ENCODE measurements at regions not wholly inside any gene's neighbourhood (a gene's known extent, or its start where the extent isn't known, plus 50 kb on each side); places are given as distances from the start of the nearest gene placed in this dataset.

DNA sequence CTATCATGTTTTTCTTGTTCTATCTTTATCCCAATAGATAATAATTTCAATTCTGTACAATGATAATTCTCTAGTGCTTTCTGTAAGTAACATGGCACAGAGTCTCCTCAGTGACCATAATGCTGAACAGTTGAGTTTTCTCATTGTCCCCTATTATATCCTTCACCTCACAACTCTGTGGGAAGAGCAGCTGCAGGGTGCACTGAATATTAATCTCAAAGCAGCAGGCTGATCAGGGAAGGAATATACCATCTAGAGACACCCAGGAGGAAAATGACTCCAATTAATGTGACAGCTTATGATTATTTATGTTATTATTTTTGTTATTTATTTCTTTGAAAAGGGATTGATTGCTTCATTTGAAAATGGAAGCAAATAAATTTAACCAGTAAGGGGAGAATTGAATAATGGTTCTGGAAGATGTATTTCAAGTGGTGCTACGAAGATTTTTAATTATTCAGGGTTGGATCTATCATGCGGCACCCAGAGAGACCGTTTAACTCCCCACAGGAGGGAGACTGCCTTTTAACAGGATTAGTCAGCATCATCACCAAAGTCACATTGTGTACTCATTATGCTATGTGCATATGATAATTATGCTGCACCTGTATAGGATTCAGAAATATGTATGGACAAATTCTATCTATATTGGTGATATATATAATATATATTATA lies 1015.7 kb upstream of the GOT2 start:
- TF ChIP-seq POLR2A (IDR thresholded peaks at IDR 0.05), result no peak
- TF ChIP-seq, protein P1, sequence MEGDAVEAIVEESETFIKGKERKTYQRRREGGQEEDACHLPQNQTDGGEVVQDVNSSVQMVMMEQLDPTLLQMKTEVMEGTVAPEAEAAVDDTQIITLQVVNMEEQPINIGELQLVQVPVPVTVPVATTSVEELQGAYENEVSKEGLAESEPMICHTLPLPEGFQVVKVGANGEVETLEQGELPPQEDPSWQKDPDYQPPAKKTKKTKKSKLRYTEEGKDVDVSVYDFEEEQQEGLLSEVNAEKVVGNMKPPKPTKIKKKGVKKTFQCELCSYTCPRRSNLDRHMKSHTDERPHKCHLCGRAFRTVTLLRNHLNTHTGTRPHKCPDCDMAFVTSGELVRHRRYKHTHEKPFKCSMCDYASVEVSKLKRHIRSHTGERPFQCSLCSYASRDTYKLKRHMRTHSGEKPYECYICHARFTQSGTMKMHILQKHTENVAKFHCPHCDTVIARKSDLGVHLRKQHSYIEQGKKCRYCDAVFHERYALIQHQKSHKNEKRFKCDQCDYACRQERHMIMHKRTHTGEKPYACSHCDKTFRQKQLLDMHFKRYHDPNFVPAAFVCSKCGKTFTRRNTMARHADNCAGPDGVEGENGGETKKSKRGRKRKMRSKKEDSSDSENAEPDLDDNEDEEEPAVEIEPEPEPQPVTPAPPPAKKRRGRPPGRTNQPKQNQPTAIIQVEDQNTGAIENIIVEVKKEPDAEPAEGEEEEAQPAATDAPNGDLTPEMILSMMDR (IDR thresholded peaks at IDR 0.05), result no peak
- no peak overlapping the region for H3K4me3 ChIP-seq
- H3K27ac ChIP-seq, result no peak overlapping the region
- intact Hi-C loops (cut with DNase I; ENCODE audit: low total_unique reads), result no loop called here
- H3K36me3 ChIP-seq (ENCODE audit: low read depth, missing control alignments), result no peaks in the 10 kb centered on the region
- H3K9me3 ChIP-seq, result no peaks in the 10 kb centered on the region
- no peaks in the 10 kb centered on the region for H3K4me1 ChIP-seq
- 88 to 92% methylated on average over 3 of the region's 3 CpGs for WGBS, 2 donors
- no peak for DNase-seq
- H3K27me3 ChIP-seq, result no peaks in the 10 kb centered on the region

DNA sequence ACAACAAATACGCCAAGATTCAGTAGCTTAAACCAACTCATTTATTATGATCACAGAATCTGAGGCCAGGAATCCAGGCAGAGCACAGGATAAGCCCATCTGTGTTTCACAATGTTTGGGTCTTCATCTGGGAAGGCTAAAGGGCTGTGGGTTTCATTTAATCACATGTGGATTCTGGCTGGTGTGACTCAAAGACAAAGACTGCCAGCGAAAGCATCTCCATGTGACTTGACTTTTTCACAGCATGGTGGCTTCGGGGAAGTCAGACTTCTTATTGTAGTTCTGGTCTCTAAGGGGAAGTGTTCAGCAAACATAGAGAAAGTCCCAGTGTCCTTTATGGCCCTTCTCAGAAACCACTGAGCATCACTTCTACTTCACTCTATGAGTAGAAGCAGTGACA lies 1014.4 kb upstream of the GOT2 start:
- no peak for TF ChIP-seq POLR2A (IDR thresholded peaks at IDR 0.05)
- TF ChIP-seq, protein P1 (IDR thresholded peaks at IDR 0.05), result no peak
- no peak for DNase-seq
- Histone ChIP-seq H3K4me3 (no peak overlapping the region), H3K9me3 (no peaks in the 10 kb centered on the region), H3K27ac (no peak overlapping the region), H3K4me1 (no peaks in the 10 kb centered on the region), H3K36me3 (ENCODE audit: low read depth, missing control alignments) (no peaks in the 10 kb centered on the region), H3K27me3 (no peaks in the 10 kb centered on the region)
- intact Hi-C loops (cut with DNase I; ENCODE audit: low total_unique reads), result no loop called here
- WGBS, 2 donors, result 70 to 80% methylated on average over 3 of the region's 3 CpGs

DNA sequence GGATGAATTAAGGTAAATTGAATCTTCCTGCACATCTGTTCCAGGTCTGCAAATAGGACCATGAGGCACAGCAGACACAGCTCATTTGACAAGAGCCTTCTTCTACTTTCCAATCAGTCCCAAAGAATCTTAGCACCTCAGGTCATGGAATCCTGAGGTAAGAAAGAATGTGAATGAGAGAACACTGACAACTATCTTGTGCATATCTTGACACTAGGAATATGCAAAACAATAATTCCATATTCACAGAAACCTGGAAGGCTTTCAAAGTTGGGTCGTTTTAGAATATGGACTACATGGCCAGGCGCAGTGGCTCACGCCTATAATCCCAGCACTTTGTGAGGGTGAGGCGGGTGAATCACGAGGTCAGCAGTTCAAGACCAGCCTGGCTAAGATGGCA lies 1009.4 kb upstream of the GOT2 start:
- Histone ChIP-seq H3K27me3 (no peaks in the 10 kb centered on the region), H3K9me3 (no peaks in the 10 kb centered on the region), H3K4me3 (no peak overlapping the region), H3K36me3 (ENCODE audit: low read depth, missing control alignments) (no peaks in the 10 kb centered on the region), H3K4me1 (no peaks in the 10 kb centered on the region), H3K27ac (no peak overlapping the region)
- no peak for DNase-seq
- intact Hi-C loops (cut with DNase I; ENCODE audit: low total_unique reads), result no loop called here
- TF ChIP-seq, protein P1 (IDR thresholded peaks at IDR 0.05), result no peak
- no peak for TF ChIP-seq POLR2A (IDR thresholded peaks at IDR 0.05)
- 80 to 94% methylated on average over 5 of the region's 5 CpGs for WGBS, 2 donors

DNA sequence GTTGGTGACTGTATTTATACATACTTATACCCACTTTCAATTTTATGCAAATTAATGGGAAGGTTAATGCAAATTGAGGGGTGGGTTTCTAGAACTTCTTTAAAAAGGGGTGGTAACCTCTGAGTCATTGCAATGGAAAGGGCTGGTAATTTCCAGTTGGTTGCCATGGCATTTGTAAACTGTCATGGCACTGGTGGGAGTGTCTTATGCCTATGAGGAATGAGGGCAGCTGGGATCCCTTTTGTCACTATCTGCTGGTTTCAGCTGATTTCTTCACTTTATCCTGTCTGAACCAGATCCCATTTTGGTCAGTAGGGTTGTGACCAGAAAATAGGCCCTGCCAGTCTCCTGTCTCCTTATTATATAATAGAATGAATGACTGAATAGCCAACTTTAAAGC lies 1006.7 kb upstream of the GOT2 start:
- Histone ChIP-seq H3K9me3 (no peaks in the 10 kb centered on the region), H3K27ac (no peak overlapping the region), H3K27me3 (no peaks in the 10 kb centered on the region), H3K4me1 (no peaks in the 10 kb centered on the region), H3K36me3 (ENCODE audit: low read depth, missing control alignments) (no peaks in the 10 kb centered on the region), H3K4me3 (no peak overlapping the region)
- DNase-seq, result no peak
- intact Hi-C loops (cut with DNase I; ENCODE audit: low total_unique reads), result no loop called here
- TF ChIP-seq, protein P1 (IDR thresholded peaks at IDR 0.05), result no peak
- no peak for TF ChIP-seq POLR2A (IDR thresholded peaks at IDR 0.05)

DNA sequence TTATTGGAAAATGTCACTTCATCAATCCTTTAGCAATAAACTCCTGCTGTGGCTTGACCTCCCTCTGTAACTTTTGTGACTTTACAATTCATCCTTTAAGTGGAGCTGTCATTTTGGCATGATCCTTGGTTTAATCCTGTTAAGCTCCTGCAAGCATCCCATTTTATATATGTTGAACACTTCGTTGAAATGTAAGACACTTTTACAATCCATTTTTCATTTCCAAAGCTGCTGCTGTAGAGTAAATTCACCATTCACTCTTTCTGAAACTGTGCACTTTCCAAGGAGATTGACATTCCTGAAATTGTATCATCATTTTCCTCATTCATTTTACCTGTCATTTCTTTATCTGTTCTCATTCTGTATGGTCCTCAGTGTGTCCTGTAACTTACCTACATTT lies 1003.2 kb upstream of the GOT2 start:
- 47 to 66% methylated on average over 1 of the region's 1 CpG for WGBS, 2 donors
- Histone ChIP-seq H3K4me3 (no peak overlapping the region), H3K36me3 (ENCODE audit: low read depth, missing control alignments) (no peaks in the 10 kb centered on the region), H3K9me3 (no peaks in the 10 kb centered on the region), H3K4me1 (no peaks in the 10 kb centered on the region), H3K27ac (no peak overlapping the region), H3K27me3 (no peaks in the 10 kb centered on the region)
- TF ChIP-seq, protein P1 (IDR thresholded peaks at IDR 0.05), result no peak
- TF ChIP-seq POLR2A (IDR thresholded peaks at IDR 0.05), result no peak
- intact Hi-C loops (cut with DNase I; ENCODE audit: low total_unique reads), result no loop called here
- DNase-seq, result no peak

All from testis (tissue), 2 donors.